GM18909 (cell line): ENCODE measurements at regions not wholly inside any gene's neighbourhood (a gene's known extent, or its start where the extent isn't known, plus 50 kb on each side); places are given as distances from the start of the nearest gene placed in this dataset.
"Not testable (repeated sequence)": the region's sequence is repeated elsewhere in the genome, so short reads cannot be mapped to it uniquely, and the experiment has no call there.

Source experiments
- ATAC-seq: cut with Tn5 transposase; IDR thresholded peaks from one replicate; pipeline ENCODE4 v1.9.1; 2021; ENCODE audit warnings: mild to moderate bottlenecking; ENCODE audit not compliant: unreplicated experiment, poor library complexity

- ATAC-seq = no peak
These were observed 61.9 kb upstream of the RPL38 start for GRCh38 chr17:74141612-74142011.

- not testable (repeated sequence) for ATAC-seq
These were observed 60.2 kb upstream of the RPL38 start for GRCh38 chr17:74143318-74143717.

- no peak for ATAC-seq
These were observed 57.7 kb upstream of the RPL38 start for GRCh38 chr17:74145756-74146155.

GRCh38 chr17:74146196-74146595 lies 57.3 kb upstream of the RPL38 start:
- ATAC-seq = no peak

GRCh38 chr17:74147056-74147835 lies 56.2 kb upstream of the RPL38 start:
- ATAC-seq = no peak

GRCh38 chr17:74147966-74148365 lies 55.5 kb upstream of the RPL38 start:
- no peak for ATAC-seq

- no peak for ATAC-seq
These were observed 55.0 kb upstream of the RPL38 start for GRCh38 chr17:74148446-74148845.

- ATAC-seq = no peak
These were observed 54.4 kb upstream of the RPL38 start for GRCh38 chr17:74148901-74149596.

GRCh38 chr17:74149597-74150427 lies 53.7 kb upstream of the RPL38 start:
- no peak for ATAC-seq

- ATAC-seq = no peak
These were observed 53.0 kb upstream of the RPL38 start for GRCh38 chr17:74150428-74151025.

GRCh38 chr17:74151551-74152315 lies 51.7 kb upstream of the RPL38 start:
- ATAC-seq = no peak

GRCh38 chr17:74152591-74153455 lies 50.7 kb upstream of the RPL38 start:
- ATAC-seq = no peak

- ATAC-seq = no peak
These were observed 50.0 kb upstream of the RPL38 start for GRCh38 chr17:74153456-74153810.
